HPDE6-E6E7 (cell line): ENCODE measurements at regions not wholly inside any gene's neighbourhood (a gene's known extent, or its start where the extent isn't known, plus 50 kb on each side); places are given as distances from the start of the nearest gene placed in this dataset.

Source experiments
- DNase-seq: peaks from one replicate; pipeline ENCODE4 v3.0.0; 2011; ENCODE audit warnings: missing footprints; ENCODE audit errors: extremely low spot score

- DNase-seq, result no peak
These were observed 528.7 kb downstream of the ZIC1 start for GRCh38 chr3:147937891-147938290.

GRCh38 chr3:147939425-147939824, 530.3 kb downstream of the ZIC1 start:
- DNase-seq, result no peak

GRCh38 chr3:147939839-147940238, 530.7 kb downstream of the ZIC1 start:
- DNase-seq, result no peak

DNA sequence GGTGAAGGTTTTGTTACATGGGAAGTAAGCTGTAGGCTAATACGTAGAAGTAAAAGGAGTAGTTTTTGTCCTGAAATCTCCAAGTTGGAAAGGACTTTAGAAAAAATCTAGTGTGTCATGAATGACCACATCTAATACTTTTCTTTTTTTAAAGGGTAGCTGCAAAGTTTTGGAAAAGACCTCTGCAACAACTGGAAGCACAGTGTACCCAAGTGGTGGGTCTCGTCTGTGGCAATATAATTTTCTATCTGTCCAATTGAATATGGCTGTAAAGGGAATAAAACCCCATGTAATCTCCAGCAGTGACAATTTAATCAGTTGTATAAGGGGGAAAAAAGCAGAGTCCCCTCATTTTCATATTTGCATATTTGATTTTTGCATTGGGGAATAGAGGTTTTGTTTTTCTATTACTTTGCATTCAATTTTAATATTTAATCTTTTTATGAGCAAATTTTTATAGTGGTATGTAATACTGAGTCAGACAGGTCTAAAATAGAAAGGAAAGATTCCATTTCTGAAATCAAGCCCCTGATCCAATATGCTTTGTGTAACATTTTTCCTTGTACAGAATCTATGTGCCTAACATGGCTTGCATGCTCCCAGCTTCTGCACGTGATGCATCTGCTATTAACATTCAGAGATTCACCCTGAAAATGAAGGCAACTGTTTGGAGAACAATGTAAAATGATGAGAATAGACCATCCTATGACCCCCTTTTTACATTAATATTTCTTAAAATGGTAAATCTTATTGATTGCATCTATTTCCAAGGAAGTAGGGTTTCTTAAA, 531.4 kb downstream of the ZIC1 start:
- no peak for DNase-seq

DNA sequence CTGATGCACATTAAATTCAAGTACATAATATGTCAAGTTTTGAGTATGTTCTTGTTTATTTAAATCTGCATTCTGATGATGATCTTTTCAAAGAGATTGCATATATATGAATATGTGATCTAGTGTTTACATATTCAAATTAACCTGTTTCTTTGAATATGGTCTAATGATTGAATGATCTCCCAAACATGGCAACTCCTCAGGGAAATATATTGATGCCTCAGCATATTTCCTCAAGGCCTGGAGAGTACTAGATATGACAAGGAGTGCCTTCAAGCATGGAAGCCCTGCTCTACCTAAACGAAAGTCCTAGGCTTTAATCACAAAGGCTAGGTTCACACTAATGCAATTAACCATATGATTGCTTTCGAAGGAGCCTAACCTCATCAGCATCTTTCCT, 532.8 kb downstream of the ZIC1 start:
- DNase-seq, result no peak

- peak; percentile 29 for DNase-seq
These were observed 534.2 kb downstream of the ZIC1 start for GRCh38 chr3:147943265-147943945.

DNA sequence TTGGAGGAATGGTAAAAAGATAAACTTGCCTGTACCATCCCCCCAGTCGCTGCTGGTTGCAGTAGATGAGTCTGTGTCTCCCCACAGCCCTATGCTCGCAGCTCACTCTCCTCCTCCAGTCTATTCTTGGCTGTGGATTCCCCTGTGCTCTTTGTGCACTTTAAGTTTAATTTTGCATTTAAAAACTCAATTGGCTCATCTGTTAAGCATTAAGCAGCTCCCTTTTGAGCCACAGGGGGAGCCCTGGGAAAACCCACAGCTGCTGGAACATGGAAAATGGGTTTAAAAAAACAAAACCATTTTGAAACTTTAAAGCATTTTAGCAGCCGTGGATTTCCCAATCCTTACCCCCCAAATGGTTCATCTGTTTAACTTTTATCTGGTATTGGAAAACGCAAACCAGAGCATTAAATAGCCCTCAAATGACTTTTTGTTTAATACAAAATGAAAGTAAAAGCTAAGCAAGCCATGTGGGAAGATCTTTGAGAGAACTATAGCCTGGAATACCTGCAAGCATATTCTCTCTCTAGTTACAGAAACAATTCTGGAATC, 536.9 kb downstream of the ZIC1 start:
- peak; percentile 49 for DNase-seq

GRCh38 chr3:147956615-147957014, 547.5 kb downstream of the ZIC1 start:
- no peak for DNase-seq

DNA sequence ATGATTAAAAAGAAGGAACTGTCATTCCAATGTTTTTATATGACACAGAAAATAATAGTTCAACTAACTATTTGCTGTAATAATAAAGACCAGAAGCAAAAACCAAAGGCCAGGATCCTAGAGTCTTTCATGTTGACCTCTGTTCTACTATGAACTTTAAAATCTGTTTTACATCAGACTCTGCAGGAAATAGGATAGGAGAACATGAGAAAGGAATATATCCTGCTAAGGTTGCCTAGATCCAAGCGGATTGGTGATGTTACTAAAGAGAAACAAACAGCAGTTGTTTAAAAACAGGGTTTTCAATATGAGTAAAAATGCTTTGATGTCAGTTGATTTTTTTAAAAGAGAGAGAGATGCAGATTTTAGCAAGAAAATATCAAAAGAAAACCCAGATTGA, 549.6 kb downstream of the ZIC1 start:
- DNase-seq, result no peak

GRCh38 chr3:147960786-147961185, 551.6 kb downstream of the ZIC1 start:
- no peak for DNase-seq

GRCh38 chr3:147962408-147963164, 553.4 kb downstream of the ZIC1 start:
- no peak for DNase-seq

DNA sequence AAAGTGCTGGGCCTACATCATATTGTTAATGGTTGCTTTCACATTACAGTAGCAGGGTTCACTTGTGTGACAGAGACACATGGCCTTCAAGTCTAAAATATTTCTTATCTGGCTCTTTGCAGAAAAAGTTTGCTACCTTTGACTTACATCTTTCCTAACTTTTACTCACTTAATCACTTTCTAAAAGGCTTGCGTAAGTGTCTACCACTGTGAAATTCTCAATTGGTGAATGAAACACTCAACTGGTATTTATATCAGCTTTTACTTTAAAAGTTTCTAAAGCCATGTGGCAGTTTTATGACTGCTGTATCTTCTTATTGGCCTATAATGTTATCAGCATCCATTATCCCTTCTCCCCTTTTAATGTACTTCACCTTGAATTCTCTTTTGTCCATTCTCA, 554.5 kb downstream of the ZIC1 start:
- no peak for DNase-seq

- no peak for DNase-seq
These were observed 566.0 kb downstream of the ZIC1 start for GRCh38 chr3:147975165-147975564.

- DNase-seq, result no peak
These were observed 567.8 kb downstream of the ZIC1 start for GRCh38 chr3:147977001-147977400.

DNA sequence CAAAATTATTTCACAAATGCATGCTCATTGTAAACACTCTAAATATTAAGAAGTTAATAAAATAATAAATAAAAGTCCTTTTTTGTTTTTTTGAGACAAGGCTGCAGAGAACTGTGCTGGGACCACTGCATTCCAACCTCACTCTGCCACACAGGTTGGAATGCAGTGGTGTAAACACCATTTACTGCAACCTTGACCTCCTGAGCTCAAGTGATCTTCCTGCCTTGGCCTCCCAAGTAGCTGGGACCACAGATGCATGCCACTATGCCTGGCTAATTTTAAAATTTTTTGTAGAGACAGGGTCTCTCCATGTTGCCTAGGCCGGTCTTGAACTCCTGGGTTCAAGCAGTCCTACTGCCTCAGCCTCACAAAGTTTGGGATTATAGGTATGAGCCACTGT, 578.4 kb downstream of the ZIC1 start:
- DNase-seq, result no peak

DNA sequence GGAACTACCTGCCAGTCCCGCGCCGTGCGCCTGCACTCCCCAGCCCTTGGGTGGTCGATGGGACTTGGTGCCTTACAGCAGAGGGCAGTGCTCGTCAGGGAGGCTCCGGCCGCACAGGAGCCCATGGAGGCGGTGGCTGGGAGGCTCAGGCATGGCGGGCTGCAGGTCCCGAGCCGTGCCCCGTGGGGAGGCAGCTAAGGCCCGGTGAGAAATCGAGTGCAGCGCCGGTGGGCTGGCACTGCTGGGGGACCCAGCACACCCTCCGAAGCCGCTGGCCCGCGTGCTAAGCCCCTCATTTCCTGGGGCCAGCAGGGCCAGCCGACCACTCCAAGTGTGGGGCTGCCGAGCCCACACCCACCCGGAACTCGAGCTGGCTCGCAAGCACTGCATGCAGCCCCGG, 580.2 kb downstream of the ZIC1 start:
- DNase-seq, result no peak

GRCh38 chr3:148002705-148003205, 593.6 kb downstream of the ZIC1 start:
- DNase-seq, result no peak

DNA sequence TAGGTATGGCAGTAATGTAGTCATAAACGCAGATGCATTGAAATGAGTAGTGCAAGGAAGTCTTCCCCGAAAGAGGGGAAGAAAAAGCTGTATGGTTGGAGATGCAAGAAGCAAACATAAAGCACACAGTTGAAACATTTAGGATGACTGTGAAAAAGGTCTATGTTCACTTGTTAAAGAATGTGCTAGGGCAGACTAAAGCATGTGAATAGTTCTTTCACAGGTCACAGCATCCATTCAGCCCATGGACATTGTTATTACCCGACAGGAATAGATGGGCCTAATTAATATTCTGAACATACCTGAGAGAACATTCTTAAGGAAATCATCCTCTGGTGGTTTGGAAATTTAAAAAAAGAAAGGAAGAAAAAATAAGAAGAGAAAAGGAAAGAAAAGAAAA, 595.2 kb downstream of the ZIC1 start:
- DNase-seq, result no peak

DNA sequence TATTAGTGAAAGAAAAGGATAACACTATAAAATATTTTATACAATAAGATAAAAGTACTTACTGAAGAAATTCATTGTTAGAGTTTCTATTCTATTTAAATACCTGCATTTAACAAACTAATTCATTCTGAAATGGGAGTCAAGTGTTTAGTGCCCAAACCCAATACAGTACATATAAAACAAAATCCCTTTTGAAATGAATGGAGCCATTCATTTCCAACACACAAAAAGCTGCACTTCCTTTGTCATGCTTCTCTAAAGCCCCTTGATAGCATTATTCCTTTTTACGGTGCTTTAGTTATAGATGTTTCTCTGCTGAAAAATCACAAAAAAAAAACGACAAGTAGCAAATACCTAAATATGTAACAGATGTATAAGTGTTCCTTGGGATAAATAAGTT, 596.3 kb downstream of the ZIC1 start:
- DNase-seq, result no peak

DNA sequence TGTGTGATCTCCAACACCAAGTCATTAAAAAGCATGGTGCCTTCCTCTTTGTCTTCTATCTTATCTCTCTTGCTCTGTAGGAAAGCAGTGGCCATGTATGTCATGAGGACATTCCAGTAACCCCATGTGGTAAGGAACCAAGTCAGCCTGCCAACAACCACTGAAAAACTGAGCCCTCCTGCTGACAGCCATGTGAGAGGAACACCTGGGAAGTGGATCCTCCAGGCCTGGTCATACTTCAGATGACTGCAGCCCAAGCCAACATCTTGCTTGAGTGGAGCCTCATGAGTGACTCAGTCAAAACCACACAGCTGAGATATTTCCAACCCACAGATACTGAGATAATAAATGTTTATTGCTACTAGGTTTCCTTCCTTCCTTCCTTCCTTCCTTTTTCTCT, 597.3 kb downstream of the ZIC1 start:
- DNase-seq, result no peak

- DNase-seq, result no peak
These were observed 599.4 kb downstream of the ZIC1 start for GRCh38 chr3:148008591-148008990.

DNA sequence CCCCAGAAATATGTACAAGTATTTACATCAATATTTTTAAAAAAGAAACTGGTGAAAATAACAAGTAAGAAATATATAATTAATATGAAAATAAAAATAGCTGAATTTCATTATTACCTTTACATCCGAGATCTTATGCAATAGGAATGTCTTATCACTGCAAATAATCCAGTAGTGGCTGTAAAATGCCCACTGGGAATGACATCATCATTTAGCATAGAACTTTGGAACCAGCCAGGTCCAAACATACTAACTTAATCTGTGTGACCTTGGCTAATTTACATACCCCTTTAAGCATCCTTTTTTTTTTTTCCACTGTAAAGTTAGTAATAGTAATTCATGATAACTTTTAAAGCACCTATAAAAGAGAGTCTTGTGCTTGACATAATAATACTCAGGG, 611.7 kb downstream of the ZIC1 start:
- no peak for DNase-seq
